ENCODE measurements at regions not wholly inside any gene's neighbourhood (a gene's known extent, or its start where the extent isn't known, plus 50 kb on each side); places are given as distances from the start of the nearest gene placed in this dataset.
"Not testable (repeated sequence)": the region's sequence is repeated elsewhere in the genome, so short reads cannot be mapped to it uniquely, and the experiment has no call there.

GRCh38 chr5:36536616-36537005 is 69.8 kb upstream of the SLC1A3 start:
- no peak for ATAC-seq
- Mint-ChIP-seq H3K27ac (no peak overlapping the region), H3K27me3 (peaks cover 20% of the 10 kb centered on the region), H3K9me3 (no peaks in the 10 kb centered on the region), H3K4me1 (no peaks in the 10 kb centered on the region), H3K4me3 (no peak overlapping the region)
- DNase-seq, result no peak

- Mint-ChIP-seq H3K27me3 (peaks cover 9% of the 10 kb centered on the region), H3K27ac (no peak overlapping the region), H3K9me3 (no peaks in the 10 kb centered on the region), H3K4me3 (no peak overlapping the region), H3K4me1 (no peaks in the 10 kb centered on the region)
- DNase-seq (no peak), ATAC-seq (no peak)
Measured at GRCh38 chr5:36537724-36538123, 68.7 kb upstream of the SLC1A3 start.

GRCh38 chr5:36552651-36553393 is 53.6 kb upstream of the SLC1A3 start:
- no peak overlapping the region for H3K27ac Mint-ChIP-seq
- ATAC-seq, result no peak

GRCh38 chr5:36555035-36555434 is 51.4 kb upstream of the SLC1A3 start:
- H3K4me3 Mint-ChIP-seq, ATAC-seq, H3K9me3 Mint-ChIP-seq, H3K27me3 Mint-ChIP-seq, H3K4me1 Mint-ChIP-seq, DNase-seq, H3K27ac Mint-ChIP-seq: not testable (repeated sequence)

More at GRCh38 chr5:36552651-36553393, 53.6 kb upstream of the SLC1A3 start:
- no peak for DNase-seq
- Mint-ChIP-seq H3K9me3 (peaks cover 3 to 7% of the 10 kb centered on the region in 2 donors), H3K4me1 (no peaks in the 10 kb centered on the region), H3K4me3 (no peak overlapping the region), H3K27me3 (no peaks in the 10 kb centered on the region)

Data from stimulated activated naive CD8-positive, alpha-beta T cell treated with anti-CD3 and anti-CD28 coated beads, Interleukin-15, amount 100 ng/mL, for 72 hours (primary cell).